H1 (cell line): ENCODE measurements at regions not wholly inside any gene's neighbourhood (a gene's known extent, or its start where the extent isn't known, plus 50 kb on each side); places are given as distances from the start of the nearest gene placed in this dataset.

Source experiments
- CTCF ChIA-PET: fragments of 300-600 bp; sonication (Branson Sonifier 250); formaldehyde crosslinking; loops from one replicate; lab custom pipeline; 2021; ENCODE audit not compliant: partially characterized antibody; lab: Charles Lee
- POLR2A ChIA-PET: fragments of 300-600 bp; sonication (Branson Sonifier 250); formaldehyde crosslinking; loops from one replicate; lab custom pipeline; 2021; ENCODE audit warnings: inconsistent platforms; ENCODE audit not compliant: partially characterized antibody; lab: Charles Lee
- DNase-seq, 2 experiments: peaks; one replicate each; pipeline versions ENCODE4 v3.0.0 to v3.0.0-alpha.2; 2010 to 2022; ENCODE audit warnings: low spot score in 2 of 2, low read depth in 1 of 2, mixed read lengths in 1 of 2
- FAIRE-seq: peaks from 2 replicates; lab custom pipeline; 2011; peaks lifted over from hg19 to GRCh38; lab: Jason Lieb, UNC
- H2AFZ ChIP-seq: 2 replicates; pipeline ENCODE4 v1.8.1; 2012; ENCODE audit warnings: low read length, inconsistent platforms
- H2AK5ac ChIP-seq: 2 replicates; pipeline ENCODE4 v1.6.1; 2013; ENCODE audit warnings: low read depth, low read length
- H2BK120ac ChIP-seq: replicated peaks from 2 replicates; pipeline ENCODE3; 2013; ENCODE audit warnings: low read depth, low read length, inconsistent platforms
- H2BK12ac ChIP-seq: 2 replicates; pipeline ENCODE4 v1.6.1; 2013; ENCODE audit warnings: low read depth, low read length
- H2BK15ac ChIP-seq: 2 replicates; pipeline ENCODE4 v1.6.1; 2013; ENCODE audit warnings: low read length
- H2BK20ac ChIP-seq: 2 replicates; pipeline ENCODE4 v1.6.1; 2013; ENCODE audit warnings: low read length
- H2BK5ac ChIP-seq: 2 replicates; pipeline ENCODE4 v1.6.1; 2013; ENCODE audit warnings: low read depth, low read length
- H3K14ac ChIP-seq: 2 replicates; pipeline ENCODE4 v1.6.1; 2013; ENCODE audit warnings: inconsistent platforms; ENCODE audit not compliant: insufficient read length
- H3K18ac ChIP-seq: 2 replicates; pipeline ENCODE4 v1.6.1; 2013; ENCODE audit warnings: low read length; ENCODE audit errors: extremely low read depth
- H3K23ac ChIP-seq: 2 replicates; pipeline ENCODE4 v1.6.1; 2013; ENCODE audit warnings: inconsistent platforms; ENCODE audit not compliant: insufficient read length
- H3K23me2 ChIP-seq: 2 replicates; pipeline ENCODE4 v1.6.1; 2013; ENCODE audit warnings: low read depth, low read length
- H3K27ac ChIP-seq: 2 replicates; pipeline ENCODE4 v1.6.1; 2011; ENCODE audit warnings: low read depth, low read length, inconsistent platforms
- H3K27me3 ChIP-seq, 4 experiments: replicated peaks in 1 of 4; 1 replicate in 1 of 4; 2 replicates in 3 of 4; pipeline versions ENCODE4 v1.6.1 to v1.8.1; 2011 to 2013; ENCODE audit warnings: low read length in 3 of 4, mild to moderate bottlenecking in 3 of 4, inconsistent platforms in 2 of 4, mixed read lengths in 2 of 4, moderate library complexity in 1 of 4; ENCODE audit not compliant: control insufficient read depth in 3 of 4, insufficient read depth in 3 of 4; ENCODE audit errors: extremely low read depth in 1 of 4
- H3K36me3 ChIP-seq, 4 experiments: 2 replicates each; pipeline versions ENCODE4 v1.6.1 to v1.8.1; 2011 to 2013; ENCODE audit warnings: mild to moderate bottlenecking in 4 of 4, low read length in 3 of 4, moderate library complexity in 2 of 4, control low read depth in 1 of 4, inconsistent platforms in 1 of 4; ENCODE audit not compliant: insufficient read depth in 4 of 4, control insufficient read depth in 2 of 4
- H3K4ac ChIP-seq: replicated peaks from 2 replicates; pipeline ENCODE3; 2013; ENCODE audit warnings: low read length, low read depth, mixed read lengths, inconsistent platforms; ENCODE audit not compliant: insufficient read length
- H3K4me1 ChIP-seq, 4 experiments: replicated peaks in 1 of 4; 1 replicate in 1 of 4; 2 replicates in 3 of 4; pipeline versions ENCODE4 v1.6.1 to v1.8.1; 2011 to 2013; ENCODE audit warnings: low read length in 3 of 4, inconsistent platforms in 2 of 4, mixed read lengths in 1 of 4; ENCODE audit not compliant: insufficient read depth in 4 of 4, control insufficient read depth in 3 of 4
- H3K4me2 ChIP-seq, 2 experiments: 2 replicates each; pipeline versions ENCODE4 v1.6.1 to v1.8.1; 2011 to 2013; ENCODE audit warnings: low read depth in 2 of 2, low read length in 2 of 2, control low read depth in 1 of 2, inconsistent platforms in 1 of 2, mild to moderate bottlenecking in 1 of 2; ENCODE audit not compliant: insufficient read depth in 1 of 2
- H3K4me3 ChIP-seq, 4 experiments: fragments of 200-600, 300-600 bp in 1 of 4; sonication (generic), shearing (Covaris generic), sonication (Bioruptor Twin) in 1 of 4; 2 replicates each; pipeline versions ENCODE4 v1.5.1 to v1.8.1; 2011 to 2016; ENCODE audit warnings: low read length in 4 of 4, low read depth in 3 of 4, control low read depth in 2 of 4, inconsistent platforms in 2 of 4, mild to moderate bottlenecking in 2 of 4, mixed read lengths in 1 of 4, moderate library complexity in 1 of 4; ENCODE audit not compliant: insufficient read depth in 2 of 4; ENCODE audit errors: extremely low read depth in 1 of 4
- H3K56ac ChIP-seq: replicated peaks from 2 replicates; pipeline ENCODE3; 2013; ENCODE audit warnings: low read depth, mild to moderate bottlenecking, mixed read lengths, low read length, inconsistent platforms; ENCODE audit not compliant: insufficient read length
- H3K79me1 ChIP-seq: 2 replicates; pipeline ENCODE4 v1.6.1; 2013; ENCODE audit warnings: low read depth, low read length, control low read depth
- H3K79me2 ChIP-seq, 2 experiments: 2 replicates each; pipeline versions ENCODE4 v1.6.1 to v1.8.1; 2012 to 2013; ENCODE audit warnings: low read length in 2 of 2, mild to moderate bottlenecking in 2 of 2, inconsistent platforms in 1 of 2; ENCODE audit not compliant: insufficient read depth in 2 of 2, control insufficient read depth in 1 of 2
- H3K9ac ChIP-seq, 4 experiments: replicated peaks in 1 of 4; 1 replicate in 1 of 4; 2 replicates in 3 of 4; pipeline versions ENCODE4 v1.6.1 to v1.8.1; 2011 to 2013; ENCODE audit warnings: low read depth in 3 of 4, low read length in 3 of 4, control low read depth in 2 of 4, mild to moderate bottlenecking in 2 of 4, moderate library complexity in 2 of 4, inconsistent platforms in 1 of 4; ENCODE audit errors: extremely low read depth in 1 of 4
- H3K9me3 ChIP-seq, 2 experiments: 2 replicates each; pipeline versions ENCODE4 v1.6.1 to v1.8.1; 2012 to 2013; ENCODE audit warnings: mild to moderate bottlenecking in 2 of 2, moderate library complexity in 2 of 2, control low read depth in 1 of 2, inconsistent platforms in 1 of 2, low read depth in 1 of 2, low read length in 1 of 2, mixed read lengths in 1 of 2; ENCODE audit not compliant: insufficient read depth in 2 of 2
- H4K20me1 ChIP-seq, 2 experiments: replicated peaks in 1 of 2; 2 replicates each; pipeline versions ENCODE3 to v1.8.1; 2011 to 2013; ENCODE audit warnings: inconsistent platforms in 2 of 2, low read length in 2 of 2, mild to moderate bottlenecking in 1 of 2; ENCODE audit not compliant: insufficient read depth in 2 of 2, control insufficient read depth in 1 of 2
- H4K5ac ChIP-seq: 2 replicates; pipeline ENCODE4 v1.6.1; 2013; ENCODE audit warnings: low read length, low read depth, mixed read lengths, inconsistent platforms; ENCODE audit not compliant: insufficient read length
- H4K8ac ChIP-seq: 2 replicates; pipeline ENCODE4 v1.8.0; 2013; ENCODE audit warnings: mild to moderate bottlenecking, moderate library complexity, low read length, inconsistent platforms; ENCODE audit not compliant: insufficient read depth; ENCODE audit errors: extremely low read depth
- H4K91ac ChIP-seq: replicated peaks from 2 replicates; pipeline ENCODE3; 2013; ENCODE audit warnings: low read length, mixed read lengths, inconsistent platforms; ENCODE audit not compliant: insufficient read length
- BRCA1 ChIP-seq: IDR thresholded peaks from 2 replicates; pipeline ENCODE4 v1.6.1; 2012; ENCODE audit warnings: low read depth, low read length, improper control_type of control experiment
- CREB1 ChIP-seq: IDR thresholded peaks from 2 replicates; pipeline ENCODE4 v1.6.1; 2012; ENCODE audit warnings: inconsistent platforms
- RNF2 ChIP-seq: fragments of 200-900, 300-1000 bp; sonication (generic); IDR thresholded peaks from 2 replicates; pipeline ENCODE4 v1.7.1; 2016; ENCODE audit warnings: borderline replicate concordance, low read depth, mild to moderate bottlenecking, antibody characterized with exemption, low read length; ENCODE audit not compliant: poor library complexity, severe bottlenecking; ENCODE audit errors: missing control alignments
- WGBS, 2 experiments: shearing (Covaris generic) in 1 of 2; methylation state at CpG; one replicate each; pipeline versions ENCODE4 v1.1.6 to v1.1.7; 2013 to 2015; ENCODE audit warnings: low lambda C conversion rate in 2 of 2, mixed read lengths in 2 of 2, inconsistent platforms in 1 of 2, low coverage in 1 of 2, missing lambda C conversion rate in 1 of 2; ENCODE audit not compliant: insufficient replicate concordance in 2 of 2, insufficient coverage in 1 of 2, insufficient read length in 1 of 2; ENCODE audit errors: extremely low coverage in 1 of 2, missing lambda C conversion rate in 1 of 2; 5-methylcytosine and 5-hydroxymethylcytosine counted together

GRCh38 chr10:84696610-84697009 is 368.2 kb downstream of the CCSER2 start:
- Histone ChIP-seq H4K20me1 (no peaks in the 10 kb centered on the region), H4K91ac (no peak overlapping the region), H3K56ac (no peak overlapping the region), H3K9me3 (0 out of 4 replicates have a peak, but pooled peaks cover 0 to 4% of the 10 kb centered on the region in 2 experiments), H3K4me3 (no peak overlapping the region), H3K27ac (no peak overlapping the region), H2BK20ac (no peak overlapping the region), H3K14ac (no peak overlapping the region), H4K8ac (no peak overlapping the region), H2BK15ac (no peak overlapping the region), H2AFZ (no peak overlapping the region), H3K27me3 (no peaks in the 10 kb centered on the region), H3K4me2 (no peak overlapping the region), H4K5ac (no peak overlapping the region), H3K36me3 (no peaks in the 10 kb centered on the region), H3K79me1 (no peaks in the 10 kb centered on the region), H3K4me1 (no peaks in the 10 kb centered on the region), H3K79me2 (no peaks in the 10 kb centered on the region), H2BK12ac (no peak overlapping the region), H3K18ac (no peak overlapping the region), H2AK5ac (no peak overlapping the region), H3K9ac (no peak overlapping the region), H3K23me2 (no peaks in the 10 kb centered on the region; the same call in 1 of the 2 replicates), H2BK5ac (no peak overlapping the region), H3K23ac (no peak overlapping the region), H2BK120ac (no peak overlapping the region), H3K4ac (no peak overlapping the region)
- 68% methylated on average over 3 of the region's 3 CpGs; no CpG with 5 or more reads in 1 of the 2 experiments for WGBS, 2 experiments
- ChIA-PET CTCF (interaction anchor here (1.2 to 1.8 kb wide), 5 partner anchors 11 to 432 kb away, joined by 3 to 6 read pairs (median 3); no protein-coding TSS in a partner anchor), POLR2A (no interaction called here)
- FAIRE-seq (no peak), DNase-seq (no peak)
- TF ChIP-seq BRCA1 = no peak
- no peak for TF ChIP-seq RNF2
- TF ChIP-seq CREB1 = no peak
